ENCODE measurements at regions not wholly inside any gene's neighbourhood (a gene's known extent, or its start where the extent isn't known, plus 50 kb on each side); places are given as distances from the start of the nearest gene placed in this dataset.

GRCh38 chr12:13536219-13536910 lies 339.8 kb downstream of the EMP1 start:
- TF ChIP-seq NFE2 (CRISPR knock-in tag; IDR thresholded peaks at IDR 0.05) (no peak), STAT5B (CRISPR knock-in tag; IDR thresholded peaks at IDR 0.05) (no peak), DMAP1 (CRISPR knock-in tag; IDR thresholded peaks at IDR 0.05) (no peak), HCFC1 (IDR thresholded peaks at IDR 0.05; ENCODE audit: low read depth, low read length) (no peak), EZH2 (conservative IDR thresholded peaks at IDR 0.05; ENCODE audit: low read depth, low read length) (no peak), ZNF329 (CRISPR knock-in tag; IDR thresholded peaks at IDR 0.05; ENCODE audit: low read depth) (no peak), ZNF18 (CRISPR knock-in tag; IDR thresholded peaks at IDR 0.05; ENCODE audit: insufficient replicate concordance) (no peak), MTA3 (CRISPR knock-in tag; IDR thresholded peaks at IDR 0.05) (no peak), ZNF879 (CRISPR knock-in tag; IDR thresholded peaks at IDR 0.05) (no peak), MAZ (IDR thresholded peaks at IDR 0.05; ENCODE audit: borderline replicate concordance, low read depth, low read length) (no peak), MAZ (CRISPR knock-in tag; IDR thresholded peaks at IDR 0.05; ENCODE audit: low read depth) (no peak), ZBTB49 (CRISPR knock-in tag; IDR thresholded peaks at IDR 0.05; ENCODE audit: borderline replicate concordance) (no peak), POLR2AphosphoS5 (IDR thresholded peaks at IDR 0.05; ENCODE audit: low read depth, low read length) (no peak), CTCF (CRISPR knock-in tag; IDR thresholded peaks at IDR 0.05) (no peak), SOX6 (IDR thresholded peaks at IDR 0.05) (no peak), SOX6 (CRISPR knock-in tag; IDR thresholded peaks at IDR 0.05) (no peak)

All from HepG2 (cell line).